Cardiac septum (tissue), 1 donor: ENCODE measurements at regions not wholly inside any gene's neighbourhood (a gene's known extent, or its start where the extent isn't known, plus 50 kb on each side); places are given as distances from the start of the nearest gene placed in this dataset.

Experiments
- DNase-seq: peaks from one replicate; pipeline ENCODE4 v3.0.0-alpha.2; 2020; ENCODE audit warnings: low spot score
- intact Hi-C: fragments of 100-400 bp; cut with DNase I; formaldehyde crosslinking; loops from one replicate; pipeline ENCODE4 v1.14.0; 2022
- donor health status: DM: no; HTN: no; CAD: no.

DNA sequence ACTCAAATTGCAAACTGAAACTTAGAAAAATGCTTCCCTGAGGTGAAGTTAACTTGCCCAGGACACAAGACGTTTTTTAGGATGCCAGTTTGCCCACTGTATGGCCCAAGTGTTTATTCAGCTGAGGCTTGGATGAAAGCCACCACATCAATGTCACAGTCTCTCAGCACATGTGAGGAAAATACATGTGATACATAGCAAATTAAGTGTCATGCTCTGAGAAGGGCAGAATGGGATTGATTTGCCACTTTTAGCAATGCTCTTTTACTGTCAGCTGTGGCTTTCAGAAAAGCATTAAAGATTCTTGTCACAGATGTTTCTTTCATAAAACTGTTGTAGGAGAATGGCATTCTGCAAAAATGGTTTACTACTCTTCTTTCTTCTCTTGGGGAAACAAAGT lies 165.5 kb downstream of the ZIC1 start:
- intact Hi-C loops = no loop called here
- no peak for DNase-seq

DNA sequence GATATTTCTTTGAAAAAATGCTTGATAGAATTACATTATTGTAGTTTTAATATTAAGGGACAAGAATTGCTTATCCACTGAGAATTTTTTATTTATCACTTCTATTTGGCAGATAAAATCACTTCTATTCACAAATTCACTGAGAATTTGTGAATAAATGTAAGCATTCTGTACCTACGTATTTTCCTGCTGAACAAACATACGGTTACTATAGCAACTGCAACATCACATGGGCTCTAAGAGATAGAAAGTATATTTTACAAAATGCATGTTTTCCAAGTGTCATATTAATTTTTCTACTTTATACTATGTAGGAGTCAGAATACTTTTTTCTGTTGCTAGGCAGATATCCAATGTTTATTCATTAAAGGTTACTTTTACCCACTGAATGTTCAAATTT lies 166.2 kb downstream of the ZIC1 start:
- DNase-seq = no peak
- intact Hi-C loops = no loop called here

- intact Hi-C loops = no loop called here
- no peak for DNase-seq
Observed at GRCh38 chr3:147582642-147583041, 173.5 kb downstream of the ZIC1 start.

DNA sequence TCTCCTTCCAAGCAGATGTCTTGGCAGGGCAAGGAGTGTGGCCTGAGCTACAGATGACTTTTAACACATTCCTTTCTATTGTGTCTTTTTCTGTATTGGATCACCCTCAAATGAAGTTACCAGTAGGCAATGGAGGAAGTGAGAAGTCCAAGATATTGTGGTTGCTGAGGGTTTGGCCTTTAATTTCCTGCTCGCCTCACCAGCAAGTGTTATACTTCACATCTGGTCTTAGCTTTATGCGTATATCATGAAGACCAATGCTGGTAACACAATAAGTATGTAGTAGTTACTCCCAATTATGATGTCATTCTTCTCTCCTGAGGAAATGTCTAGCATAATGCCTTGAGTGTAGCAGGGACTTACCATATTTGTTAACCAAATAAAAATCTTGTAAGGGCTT lies 179.9 kb downstream of the ZIC1 start:
- DNase-seq = no peak
- intact Hi-C loops = no loop called here

- intact Hi-C loops = no loop called here
- DNase-seq = no peak
Observed at GRCh38 chr3:147604136-147604535, 195.0 kb downstream of the ZIC1 start.

- DNase-seq = no peak
- intact Hi-C loops = no loop called here
Observed at GRCh38 chr3:147613725-147614124, 204.6 kb downstream of the ZIC1 start.

- intact Hi-C loops = no loop called here
- DNase-seq = no peak
Observed at GRCh38 chr3:147614210-147614609, 205.0 kb downstream of the ZIC1 start.

GRCh38 chr3:147615035-147615434 lies 205.9 kb downstream of the ZIC1 start:
- no peak for DNase-seq
- intact Hi-C loops = no loop called here

GRCh38 chr3:147616998-147617619 lies 207.9 kb downstream of the ZIC1 start:
- intact Hi-C loops = no loop called here
- no peak for DNase-seq

DNA sequence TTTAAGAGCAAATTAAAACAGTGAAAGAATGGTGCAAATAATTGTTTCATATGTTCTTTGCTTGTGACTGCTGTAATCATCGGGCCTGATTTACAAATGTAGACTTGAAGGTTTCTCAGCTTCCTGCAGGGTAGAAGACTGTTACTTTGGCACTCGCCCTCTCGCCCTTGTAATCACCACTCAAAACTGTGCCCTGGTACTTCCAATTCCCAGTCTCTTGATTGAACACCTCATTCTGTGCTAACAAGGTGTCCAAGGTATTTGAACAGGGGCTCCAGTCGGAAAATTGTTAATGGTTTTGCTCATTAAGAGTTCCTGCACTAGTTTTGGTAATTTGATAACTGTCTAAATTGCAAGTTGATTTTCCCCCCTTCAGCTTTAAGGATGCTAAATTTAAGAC lies 209.5 kb downstream of the ZIC1 start:
- intact Hi-C loops = no loop called here
- no peak for DNase-seq

DNA sequence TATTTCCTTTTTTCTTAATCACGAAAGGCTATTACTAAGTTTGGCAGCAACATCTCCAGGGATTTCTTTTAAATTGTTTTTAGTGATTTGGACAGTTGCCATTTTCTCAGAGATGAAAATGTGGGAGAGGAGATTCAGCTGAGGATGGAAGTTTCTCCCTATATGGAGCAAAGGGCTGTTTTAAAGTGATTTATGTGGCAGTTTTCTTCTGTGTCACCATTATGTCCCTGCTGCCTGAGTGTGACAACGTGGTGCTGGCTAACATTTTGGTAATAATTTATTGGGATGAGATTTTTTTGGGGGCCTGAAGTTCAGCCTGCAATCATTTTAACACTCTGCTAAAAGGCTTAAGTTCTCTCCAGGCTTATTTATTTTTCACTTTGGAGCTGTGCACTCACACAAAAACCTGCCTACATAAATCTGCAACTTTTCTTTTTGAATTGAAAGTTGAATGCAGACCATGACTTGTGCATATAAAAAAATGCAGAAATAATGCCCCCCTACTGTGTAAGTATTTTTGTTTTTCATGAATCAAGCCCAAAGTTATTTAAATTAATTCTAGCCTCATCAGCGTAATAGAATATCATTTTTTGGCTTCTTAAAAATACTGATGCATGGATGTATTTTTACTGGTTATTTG lies 210.9 kb downstream of the ZIC1 start:
- intact Hi-C loops = no loop called here
- no peak for DNase-seq

- intact Hi-C loops = no loop called here
- DNase-seq = no peak
Observed at GRCh38 chr3:147620906-147621305, 211.7 kb downstream of the ZIC1 start.

GRCh38 chr3:147630921-147631415 lies 221.8 kb downstream of the ZIC1 start:
- intact Hi-C loops = no loop called here
- no peak for DNase-seq

- intact Hi-C loops = no loop called here
- no peak for DNase-seq
Observed at GRCh38 chr3:147640781-147641180, 231.6 kb downstream of the ZIC1 start.

- no peak for DNase-seq
- intact Hi-C loops = no loop called here
Observed at GRCh38 chr3:147645761-147646160, 236.6 kb downstream of the ZIC1 start.

DNA sequence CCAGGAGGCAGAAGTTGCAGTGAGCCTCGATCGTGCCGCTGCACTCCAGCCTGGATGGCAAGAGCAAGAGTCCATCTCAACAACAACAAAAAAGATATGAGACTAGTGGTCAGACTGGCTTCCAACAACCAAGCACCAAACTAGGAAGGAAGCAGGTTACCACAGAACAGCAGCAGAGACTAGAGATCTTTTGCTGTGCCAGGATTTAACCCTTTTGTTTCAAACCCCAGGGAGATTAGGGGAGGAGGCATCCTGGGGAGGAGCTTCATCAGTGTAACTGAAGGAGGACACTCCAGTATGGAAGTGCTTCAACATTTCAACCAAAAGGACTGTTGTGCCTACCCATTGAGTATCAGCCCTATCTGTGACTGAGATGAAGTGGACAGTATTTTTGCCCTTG lies 240.3 kb downstream of the ZIC1 start:
- no peak for DNase-seq
- intact Hi-C loops = no loop called here

DNA sequence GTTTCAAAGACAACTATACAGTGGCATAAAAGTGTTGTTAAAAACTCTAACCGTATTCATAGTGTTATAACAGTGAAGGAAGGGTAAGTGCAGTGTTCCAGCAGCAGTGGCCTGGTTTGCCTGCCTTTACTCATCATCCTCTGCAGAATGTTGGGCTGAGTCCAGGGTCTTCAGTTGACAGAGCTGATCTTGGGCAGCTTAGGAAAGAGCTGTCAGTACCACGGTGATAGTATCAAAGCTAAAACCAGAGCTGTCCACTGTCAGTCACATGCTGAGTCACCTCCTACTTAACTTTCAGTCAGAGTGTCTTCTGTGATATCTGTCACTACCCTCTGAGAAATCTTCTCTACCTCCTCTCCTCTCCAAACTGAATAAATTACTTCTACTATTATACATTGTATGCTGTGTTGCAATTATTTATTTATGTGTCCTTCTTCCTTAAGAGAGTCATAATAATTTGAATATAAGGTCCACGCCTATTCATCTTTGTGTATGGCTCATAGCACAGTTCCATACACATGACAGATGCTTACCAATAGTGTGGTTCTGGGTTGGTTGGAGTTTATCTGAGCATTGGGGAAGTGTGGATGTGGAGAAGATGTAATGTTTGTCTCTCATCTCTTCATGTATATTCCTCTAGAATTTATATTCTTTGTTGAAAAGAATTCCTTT lies 242.1 kb downstream of the ZIC1 start:
- DNase-seq = no peak
- intact Hi-C loops = no loop called here

GRCh38 chr3:147652651-147653366 lies 243.6 kb downstream of the ZIC1 start:
- no peak for DNase-seq
- intact Hi-C loops = loop anchor here (2.0 kb wide), 1 partner anchor 28 kb away; no protein-coding TSS in a partner anchor

DNA sequence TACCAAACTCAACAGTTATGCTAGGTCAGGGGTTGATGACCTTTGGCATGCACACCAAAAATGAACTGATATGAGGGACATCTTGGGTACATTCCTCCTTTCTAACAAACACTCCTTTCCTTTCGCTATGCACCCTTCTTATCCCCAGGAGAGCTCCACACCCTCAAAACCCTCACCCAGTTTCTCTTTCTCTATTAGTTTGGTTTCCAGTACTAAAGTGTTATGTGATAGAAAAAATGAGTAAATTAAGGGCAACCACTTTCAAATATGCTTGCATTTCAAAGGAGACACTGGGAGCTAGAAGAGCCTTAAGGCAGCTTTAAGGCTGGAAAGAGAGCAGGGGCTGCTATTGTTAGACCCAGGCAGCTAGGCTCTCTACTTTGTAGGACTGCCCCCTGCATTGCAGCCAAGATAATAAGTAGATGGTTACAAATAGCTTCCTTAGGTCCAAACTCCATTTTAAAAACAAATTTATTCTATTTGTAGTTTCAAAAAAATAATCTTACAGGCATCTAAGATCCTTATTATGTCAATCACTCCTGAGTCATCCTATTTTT lies 244.3 kb downstream of the ZIC1 start:
- DNase-seq = no peak
- intact Hi-C loops = loop anchor here (2.0 kb wide), 1 partner anchor 27 kb away; no protein-coding TSS in a partner anchor

GRCh38 chr3:147654827-147655226 lies 245.7 kb downstream of the ZIC1 start:
- no peak for DNase-seq
- intact Hi-C loops = no loop called here
